ENCODE measurements at regions not wholly inside any gene's neighbourhood (a gene's known extent, or its start where the extent isn't known, plus 50 kb on each side); places are given as distances from the start of the nearest gene placed in this dataset.

- no peaks in the 10 kb centered on the region for H3K9me3 ChIP-seq (ENCODE audit: control insufficient read depth in 1 of 2, insufficient read depth in 1 of 2, low read depth in 1 of 2, low read length in 2 of 2)
- BruUV-seq (replicated peaks) = no TSS peak
- H3K27ac ChIP-seq (ENCODE audit: low read depth, low read length) = no peak overlapping the region
- ChIA-PET RAD21 (ENCODE audit: low non-redundant PET in 1 of 2, low total read pairs in 2 of 2, uncharacterized antibody in 2 of 2, unreplicated experiment in 2 of 2) (no interaction called here), CTCF (no interaction called here), POLR2A (no interaction called here)
- TF ChIP-seq POLR2A (IDR thresholded peaks at IDR 0.05; ENCODE audit: borderline replicate concordance, extremely low read depth, insufficient read depth, insufficient read length) = no peak
- no peak for TF ChIP-seq YY1 (IDR thresholded peaks at IDR 0.05; ENCODE audit: extremely low read depth, insufficient replicate concordance, low read depth, low read length)
- TF ChIP-seq REST (IDR thresholded peaks at IDR 0.05; ENCODE audit: low read depth) = no peak
- no peak for TF ChIP-seq TCF7L2 (IDR thresholded peaks at IDR 0.05; ENCODE audit: borderline replicate concordance, extremely low read depth, insufficient read depth, insufficient read length)
- TF ChIP-seq FOSL1 (IDR thresholded peaks at IDR 0.05; ENCODE audit: low read depth) = no peak
- TF ChIP-seq EGR1 (IDR thresholded peaks at IDR 0.05; ENCODE audit: low read depth) = no peak
- TF ChIP-seq SRF (IDR thresholded peaks at IDR 0.05; ENCODE audit: low read depth) = no peak
- no peak for TF ChIP-seq ZFX (IDR thresholded peaks at IDR 0.05)
- no peak for TF ChIP-seq EZH2 (IDR thresholded peaks at IDR 0.05)
- no peak for TF ChIP-seq CBX3 (IDR thresholded peaks at IDR 0.05; ENCODE audit: low read depth)
- TF ChIP-seq ZNF274 (IDR thresholded peaks at IDR 0.05; ENCODE audit: low read depth, low read length) = no peak
- no peak for TF ChIP-seq ATF3 (IDR thresholded peaks at IDR 0.05)
- TF ChIP-seq MAX (IDR thresholded peaks at IDR 0.05) = no peak
- H3K4me3 ChIP-seq (replicated peaks in 1 of 2; ENCODE audit: low read depth in 1 of 2, low read length in 2 of 2) = no peak overlapping the region
- no peak for ATAC-seq
- H3K9ac ChIP-seq (ENCODE audit: low read length) = no peak overlapping the region
- H3K27me3 ChIP-seq (ENCODE audit: insufficient read depth, low read length) = no peaks in the 10 kb centered on the region
- no peaks in the 10 kb centered on the region for H3K79me2 ChIP-seq (ENCODE audit: insufficient read depth, low read length)
- H3K4me1 ChIP-seq (ENCODE audit: control insufficient read depth in 1 of 2, insufficient read depth in 2 of 2, low read length in 2 of 2) = peaks cover 17 to 29% of the 10 kb centered on the region in 2 experiments
- no peaks in the 10 kb centered on the region for H3K36me3 ChIP-seq (ENCODE audit: control insufficient read depth in 1 of 2, insufficient read depth in 2 of 2, low read length in 2 of 2)
- H3K9me2 ChIP-seq (ENCODE audit: insufficient read depth) = no peaks in the 10 kb centered on the region
- intact Hi-C loops (cut with micrococcal nuclease) = no loop called here
- H4K20me1 ChIP-seq (ENCODE audit: insufficient read depth) = no peaks in the 10 kb centered on the region
- DNase-seq (ENCODE audit: low read depth, low spot score) = no peak
- no peak overlapping the region for H2AFZ ChIP-seq (ENCODE audit: low read depth, low read length, poor library complexity, severe bottlenecking)
- no peak overlapping the region for H3K4me2 ChIP-seq (ENCODE audit: low read length)
Observed at GRCh38 chr9:129273136-129273895, 95.3 kb upstream of the IER5L start.
